ENCODE measurements at regions not wholly inside any gene's neighbourhood (a gene's known extent, or its start where the extent isn't known, plus 50 kb on each side); places are given as distances from the start of the nearest gene placed in this dataset.

GRCh38 chr18:40915724-40916123, 1039.3 kb upstream of the PIK3C3 start:
- Histone ChIP-seq H3K4me3 (no peak overlapping the region), H3K9ac (ENCODE audit: control insufficient read depth, insufficient read depth, low read length) (no peak overlapping the region), H3K36me3 (ENCODE audit: control insufficient read depth in 2 of 2, insufficient read depth in 2 of 2, low read length in 1 of 2) (no peaks in the 10 kb centered on the region), H3K9me3 (replicated peaks; ENCODE audit: control insufficient read depth, insufficient read depth, low read length) (no peaks in the 10 kb centered on the region), H3K27me3 (replicated peaks in 1 of 2; ENCODE audit: control insufficient read depth in 2 of 2, insufficient read depth in 2 of 2, low read length in 1 of 2) (no peaks in the 10 kb centered on the region), H3K27ac (ENCODE audit: control insufficient read depth, insufficient read depth) (no peak overlapping the region), H3K79me2 (ENCODE audit: control insufficient read depth, insufficient read depth, low read length) (no peaks in the 10 kb centered on the region), H3K4me1 (ENCODE audit: control insufficient read depth, insufficient read depth, low read length) (no peaks in the 10 kb centered on the region), H4K20me1 (ENCODE audit: control insufficient read depth, insufficient read depth) (no peaks in the 10 kb centered on the region), H2AFZ (ENCODE audit: control insufficient read depth, low read depth, low read length) (no peak overlapping the region), H3K4me2 (ENCODE audit: control insufficient read depth, insufficient read depth) (no peak overlapping the region)
- POLR2A ChIA-PET, result no interaction called here
- ATAC-seq, result no peak
- RAD21 ChIA-PET (ENCODE audit: unreplicated experiment), result interaction anchor here (0.5 kb wide), 1 partner anchor 89 kb away, joined by 3 read pairs; no protein-coding TSS in a partner anchor
- no TSS peak for BruUV-seq (replicated peaks)
- FAIRE-seq, result no peak
- DNase-seq (ENCODE audit: low read depth, low spot score), result no peak
- SMC1A ChIA-PET (ENCODE audit: uncharacterized antibody, unreplicated experiment), result interaction anchor here (1.1 kb wide), 2 partner anchors 179 to 181 kb away, joined by 3 read pairs; no protein-coding TSS in a partner anchor
- CTCF ChIA-PET, result interaction anchor here (0.6 to 0.8 kb wide), 2 partner anchors 19 to 87 kb away, joined by 3 to 4 read pairs; no protein-coding TSS in a partner anchor
- TF ChIP-seq ZNF24 (IDR thresholded peaks at IDR 0.05), result no peak
- TF ChIP-seq TCF3 (IDR thresholded peaks at IDR 0.05; ENCODE audit: borderline replicate concordance, insufficient read depth, low read depth, low read length), result no peak
- TF ChIP-seq SIN3A (IDR thresholded peaks at IDR 0.05; ENCODE audit: low read depth, low read length), result no peak
- no peak for TF ChIP-seq E2F8 (IDR thresholded peaks at IDR 0.05; ENCODE audit: low read depth, partially characterized antibody)
- no peak for TF ChIP-seq MTA3 (IDR thresholded peaks at IDR 0.05; ENCODE audit: borderline replicate concordance, low read length)
- no peak for TF ChIP-seq PBX3 (IDR thresholded peaks at IDR 0.05; ENCODE audit: insufficient replicate concordance, low read depth, low read length)
- TF ChIP-seq ZNF622 (IDR thresholded peaks at IDR 0.05), result no peak
- in situ Hi-C loops (cut with MboI), result no loop called here
- WGBS (ENCODE audit: insufficient coverage, insufficient replicate concordance, low lambda C conversion rate, missing lambda C conversion rate), result 13% methylated on average over 4 of the region's 4 CpGs
- intact Hi-C loops (cut with micrococcal nuclease; ENCODE audit: unreplicated experiment), result no loop called here

All from GM12878 (cell line).